Stimulated activated CD4-positive, alpha-beta T cell treated with anti-CD3 and anti-CD28 coated beads, Interleukin-1b, Interleukin-23, amount 100 ng/mL, for 4 hours (primary cell): ENCODE measurements at regions not wholly inside any gene's neighbourhood (a gene's known extent, or its start where the extent isn't known, plus 50 kb on each side); places are given as distances from the start of the nearest gene placed in this dataset.
"Not testable (repeated sequence)": the region's sequence is repeated elsewhere in the genome, so short reads cannot be mapped to it uniquely, and the experiment has no call there.

Experiments
- DNase-seq, 2 donors: peaks; one replicate each; pipeline ENCODE4 v3.0.0-alpha.2; 2020; ENCODE audit warnings: low read depth in 2 of 2

- DNase-seq = no peak
Observed at GRCh38 chr16:65737831-65738230, 616.0 kb upstream of the CDH11 start.

GRCh38 chr16:65735615-65736014 is 613.8 kb upstream of the CDH11 start:
- DNase-seq = not testable (repeated sequence)

GRCh38 chr16:65733721-65734120 is 611.9 kb upstream of the CDH11 start:
- DNase-seq = no peak

GRCh38 chr16:65731833-65732232 is 610.0 kb upstream of the CDH11 start:
- DNase-seq = no peak

GRCh38 chr16:65728652-65729051 is 606.8 kb upstream of the CDH11 start:
- DNase-seq = no peak

- DNase-seq = no peak
Observed at GRCh38 chr16:65728167-65728566, 606.3 kb upstream of the CDH11 start.

GRCh38 chr16:65727534-65728137 is 605.8 kb upstream of the CDH11 start:
- DNase-seq = no peak

GRCh38 chr16:65725156-65725845 is 603.4 kb upstream of the CDH11 start:
- DNase-seq = no peak

GRCh38 chr16:65722429-65722828 is 600.6 kb upstream of the CDH11 start:
- no peak for DNase-seq

- no peak for DNase-seq
Observed at GRCh38 chr16:65717846-65718245, 596.0 kb upstream of the CDH11 start.

- no peak for DNase-seq
Observed at GRCh38 chr16:65716737-65717700, 595.2 kb upstream of the CDH11 start.

GRCh38 chr16:65713181-65713808 is 591.4 kb upstream of the CDH11 start:
- DNase-seq = no peak

- DNase-seq = no peak
Observed at GRCh38 chr16:65710107-65710506, 588.2 kb upstream of the CDH11 start.

GRCh38 chr16:65704866-65705265 is 583.0 kb upstream of the CDH11 start:
- no peak for DNase-seq

- DNase-seq = no peak
Observed at GRCh38 chr16:65702707-65703402, 581.0 kb upstream of the CDH11 start.

GRCh38 chr16:65700596-65700995 is 578.7 kb upstream of the CDH11 start:
- DNase-seq = no peak

- DNase-seq = no peak
Observed at GRCh38 chr16:65698791-65699321, 577.0 kb upstream of the CDH11 start.

GRCh38 chr16:65697521-65697920 is 575.7 kb upstream of the CDH11 start:
- no peak for DNase-seq

- no peak for DNase-seq
Observed at GRCh38 chr16:65697065-65697464, 575.2 kb upstream of the CDH11 start.

GRCh38 chr16:65691846-65692245 is 570.0 kb upstream of the CDH11 start:
- not testable (repeated sequence) for DNase-seq

- no peak for DNase-seq
Observed at GRCh38 chr16:65689726-65690125, 567.9 kb upstream of the CDH11 start.
